ENCODE measurements at regions not wholly inside any gene's neighbourhood (a gene's known extent, or its start where the extent isn't known, plus 50 kb on each side); places are given as distances from the start of the nearest gene placed in this dataset.

DNA sequence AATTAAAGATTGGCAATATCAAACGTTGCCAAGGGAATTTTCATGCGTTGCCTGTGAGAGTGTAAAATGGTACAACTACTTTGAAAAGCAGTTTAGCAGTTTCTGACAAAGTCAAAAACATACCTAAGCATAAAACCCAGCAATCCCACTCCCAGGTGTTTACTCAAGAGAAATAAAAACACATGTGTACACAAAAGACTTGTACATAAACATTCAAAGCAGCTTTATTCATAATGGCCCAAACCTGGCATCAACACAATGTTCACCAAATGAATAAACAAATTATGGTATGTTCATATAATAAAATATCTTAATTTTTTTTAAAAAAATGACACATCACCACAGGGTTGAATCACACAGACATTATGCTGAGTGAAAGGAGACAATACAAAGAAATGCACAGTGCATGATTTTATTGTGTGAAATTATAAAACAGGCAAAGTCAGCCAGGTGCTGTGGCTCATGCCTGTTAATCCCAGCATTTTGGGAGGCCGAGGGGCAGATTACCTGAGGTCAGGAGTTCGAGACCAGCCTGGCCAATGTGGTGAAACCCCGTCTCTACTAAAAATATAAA lies 240.4 kb upstream of the MARCKS start:
- in situ Hi-C loops (cut with HindIII; ENCODE audit: low sequenced_read_pairs), result no loop called here

DNA sequence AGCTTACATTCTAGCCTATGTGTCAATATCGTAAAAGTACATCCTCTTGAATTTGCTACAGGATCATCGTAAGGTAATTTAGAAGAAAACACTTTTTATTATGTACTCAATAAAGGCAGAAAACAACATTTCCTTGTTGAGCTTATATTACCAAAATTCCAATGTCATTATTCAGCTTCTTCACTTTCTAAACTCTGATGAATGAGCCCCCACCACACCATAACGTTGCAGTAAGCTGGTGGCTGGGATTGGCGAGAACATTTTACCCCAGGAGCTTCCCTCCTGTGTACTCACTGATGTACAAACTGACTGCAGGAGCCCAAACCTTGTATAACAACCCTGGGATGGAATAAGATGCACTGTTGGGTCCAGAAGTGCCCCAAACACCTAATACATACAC lies 238.1 kb upstream of the MARCKS start:
- in situ Hi-C loops (cut with HindIII; ENCODE audit: low sequenced_read_pairs), result no loop called here

DNA sequence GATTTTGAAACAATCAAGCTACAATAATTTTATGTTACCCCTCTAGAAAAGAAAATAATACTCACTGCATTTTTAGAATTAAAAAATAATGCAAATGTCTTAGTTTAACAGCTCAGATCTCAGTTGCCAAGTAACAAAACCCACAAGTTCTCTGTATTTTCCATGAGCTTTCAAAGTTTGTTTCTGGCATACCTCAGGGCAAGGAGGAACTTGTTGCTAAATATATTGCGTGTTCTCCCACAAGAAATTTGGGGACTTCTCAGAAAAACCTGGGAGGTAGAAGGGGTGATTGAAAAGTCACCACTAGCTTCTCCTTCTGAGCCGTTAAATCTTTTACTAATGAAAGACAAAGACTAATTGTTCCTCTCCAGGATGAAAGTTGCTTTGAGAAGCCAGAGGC lies 236.8 kb upstream of the MARCKS start:
- in situ Hi-C loops (cut with HindIII; ENCODE audit: low sequenced_read_pairs), result no loop called here

DNA sequence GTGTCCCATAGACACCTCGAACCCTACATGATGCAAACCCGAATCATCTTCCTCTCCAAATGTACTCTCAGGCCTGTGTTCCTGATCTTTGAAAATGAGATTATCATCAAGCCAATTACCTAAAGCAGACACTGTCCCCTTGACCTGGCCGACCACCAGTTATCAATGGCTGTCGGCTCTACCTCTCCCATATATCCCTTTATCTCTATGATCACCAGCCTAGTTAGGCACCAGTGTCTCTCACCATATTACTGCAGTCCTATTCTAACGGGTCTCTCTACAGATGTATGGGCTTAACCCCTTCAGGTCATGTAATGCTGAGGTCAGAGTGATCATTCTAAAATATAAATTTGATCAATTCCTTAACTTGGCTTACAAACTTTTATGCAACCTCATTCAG lies 234.9 kb upstream of the MARCKS start:
- in situ Hi-C loops (cut with HindIII; ENCODE audit: low sequenced_read_pairs), result no loop called here

DNA sequence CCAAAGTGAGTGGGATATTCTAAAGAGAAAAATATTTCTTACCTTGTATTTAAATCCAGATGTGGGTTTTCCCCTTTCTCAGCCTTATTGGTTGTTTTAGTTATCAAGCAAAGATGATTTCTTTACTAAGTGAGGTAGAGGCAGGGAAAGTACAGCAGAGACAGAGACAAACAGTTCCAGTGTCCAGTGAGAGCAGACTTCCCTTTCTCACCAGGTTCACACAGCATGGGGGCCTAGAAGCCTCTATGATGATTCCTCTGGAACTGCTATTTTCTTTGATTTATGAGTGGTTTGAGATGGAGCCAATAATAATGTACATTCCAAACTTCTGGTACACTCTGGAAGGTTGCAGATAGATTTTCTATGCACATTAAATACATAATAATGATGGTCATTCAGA lies 234.0 kb upstream of the MARCKS start:
- in situ Hi-C loops (cut with HindIII; ENCODE audit: low sequenced_read_pairs), result no loop called here

DNA sequence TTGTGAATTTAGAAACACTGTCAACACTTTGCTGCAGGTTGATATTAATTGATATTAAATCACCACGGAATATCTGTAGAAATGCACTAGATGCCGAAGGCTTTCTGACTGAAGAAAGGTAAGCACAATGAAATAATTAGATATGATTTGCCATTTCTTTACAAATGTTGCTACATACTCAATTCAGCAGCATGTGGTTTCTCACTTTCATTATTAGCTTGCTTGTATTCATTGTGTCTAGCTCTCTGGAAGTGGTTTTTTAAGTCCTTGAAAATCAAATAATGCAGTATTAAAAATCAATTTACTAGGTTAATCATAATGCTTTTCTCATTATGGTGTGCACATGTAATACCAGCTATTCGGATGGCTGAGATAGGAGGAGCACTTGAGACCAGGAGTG lies 231.3 kb upstream of the MARCKS start:
- in situ Hi-C loops (cut with HindIII; ENCODE audit: low sequenced_read_pairs), result no loop called here

DNA sequence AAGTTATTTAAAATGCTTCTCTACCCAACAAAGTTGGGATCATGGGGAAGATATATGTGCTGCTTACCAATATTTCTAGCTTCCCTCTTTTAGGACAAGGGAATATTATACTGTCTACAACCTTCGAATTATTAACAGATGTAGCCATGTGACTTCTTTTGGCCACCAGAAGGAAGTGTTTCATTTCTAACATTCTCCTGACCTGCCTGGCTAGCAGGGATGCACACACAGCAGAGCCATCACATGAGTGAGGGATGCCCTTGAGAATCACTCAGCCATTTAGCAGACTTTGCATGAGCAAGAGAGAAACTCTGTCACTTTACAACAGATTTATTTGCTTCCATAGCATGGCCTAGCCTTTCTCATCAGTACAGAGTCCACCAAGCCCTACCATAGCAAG lies 230.7 kb upstream of the MARCKS start:
- in situ Hi-C loops (cut with HindIII; ENCODE audit: low sequenced_read_pairs), result no loop called here

DNA sequence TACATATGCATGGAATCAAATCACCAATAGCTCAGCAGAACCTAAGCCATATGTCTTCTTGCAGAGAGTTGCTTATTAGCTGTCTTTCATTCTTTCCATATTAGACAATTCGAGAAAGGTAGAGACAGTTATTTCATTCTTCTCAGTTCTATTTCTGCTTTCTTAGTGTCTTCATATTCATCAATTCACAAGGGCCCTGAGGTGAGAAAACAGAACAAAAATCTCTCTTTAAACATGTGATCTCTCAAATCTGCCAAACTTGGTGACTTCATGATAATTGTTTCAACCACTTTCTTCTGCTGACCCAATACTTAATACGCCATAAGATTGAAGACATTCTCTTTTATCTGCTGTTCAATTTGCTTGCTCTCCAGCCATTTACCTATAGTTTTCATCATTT lies 229.7 kb upstream of the MARCKS start:
- in situ Hi-C loops (cut with HindIII; ENCODE audit: low sequenced_read_pairs), result no loop called here

DNA sequence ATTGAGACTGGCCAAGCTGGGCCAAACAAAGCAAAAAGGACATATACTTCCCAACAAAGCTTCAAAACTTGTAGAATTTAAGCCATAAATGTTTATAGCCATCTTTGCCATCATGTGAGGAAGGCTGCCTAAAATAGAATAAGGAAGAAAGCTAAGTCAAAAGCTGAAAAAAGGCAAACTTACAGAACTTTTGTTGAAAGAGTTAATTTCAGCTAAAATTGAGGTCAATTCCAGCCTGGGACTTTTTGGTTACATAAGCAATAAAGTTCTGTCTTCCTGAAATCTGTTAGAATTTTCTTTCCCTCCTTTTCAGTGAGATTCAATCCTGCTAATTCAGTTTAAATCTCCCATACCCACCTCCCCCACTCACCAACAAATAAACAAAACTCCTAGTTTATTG lies 227.9 kb upstream of the MARCKS start:
- in situ Hi-C loops (cut with HindIII; ENCODE audit: low sequenced_read_pairs), result no loop called here

DNA sequence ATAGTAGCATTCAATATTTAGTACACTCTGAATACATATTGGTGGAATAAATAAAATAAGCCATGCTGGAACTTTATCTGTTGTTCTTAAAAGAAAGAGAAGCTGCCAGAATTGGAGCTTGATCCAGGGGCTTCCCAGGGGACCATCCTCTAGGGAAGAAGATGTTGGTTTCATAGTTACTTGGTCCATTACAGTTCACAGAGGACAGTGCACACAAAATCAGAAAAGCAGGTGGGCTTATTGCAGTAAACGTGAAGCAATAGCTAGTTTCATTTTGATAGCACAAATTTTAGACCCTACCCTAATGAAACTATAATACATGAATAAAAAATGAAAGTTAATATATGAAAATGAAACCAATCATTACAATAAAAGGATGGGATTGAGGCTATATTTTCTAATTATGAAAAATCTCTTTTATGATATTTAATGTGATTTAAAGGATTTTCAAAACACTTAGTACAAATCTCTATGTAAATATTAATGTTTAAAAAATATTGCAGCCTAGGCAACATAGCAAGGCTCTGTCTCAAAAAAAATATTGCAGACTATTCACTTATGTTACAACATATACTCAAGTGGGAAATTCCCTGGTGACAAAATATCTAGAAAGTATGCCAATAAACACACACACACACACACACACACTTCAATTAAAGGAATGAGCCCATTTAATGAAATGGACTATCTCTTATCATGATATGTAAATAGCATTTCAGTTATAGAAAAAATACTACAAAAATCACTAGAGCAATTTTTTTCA lies 227.0 kb upstream of the MARCKS start:
- in situ Hi-C loops (cut with HindIII; ENCODE audit: low sequenced_read_pairs), result no loop called here

DNA sequence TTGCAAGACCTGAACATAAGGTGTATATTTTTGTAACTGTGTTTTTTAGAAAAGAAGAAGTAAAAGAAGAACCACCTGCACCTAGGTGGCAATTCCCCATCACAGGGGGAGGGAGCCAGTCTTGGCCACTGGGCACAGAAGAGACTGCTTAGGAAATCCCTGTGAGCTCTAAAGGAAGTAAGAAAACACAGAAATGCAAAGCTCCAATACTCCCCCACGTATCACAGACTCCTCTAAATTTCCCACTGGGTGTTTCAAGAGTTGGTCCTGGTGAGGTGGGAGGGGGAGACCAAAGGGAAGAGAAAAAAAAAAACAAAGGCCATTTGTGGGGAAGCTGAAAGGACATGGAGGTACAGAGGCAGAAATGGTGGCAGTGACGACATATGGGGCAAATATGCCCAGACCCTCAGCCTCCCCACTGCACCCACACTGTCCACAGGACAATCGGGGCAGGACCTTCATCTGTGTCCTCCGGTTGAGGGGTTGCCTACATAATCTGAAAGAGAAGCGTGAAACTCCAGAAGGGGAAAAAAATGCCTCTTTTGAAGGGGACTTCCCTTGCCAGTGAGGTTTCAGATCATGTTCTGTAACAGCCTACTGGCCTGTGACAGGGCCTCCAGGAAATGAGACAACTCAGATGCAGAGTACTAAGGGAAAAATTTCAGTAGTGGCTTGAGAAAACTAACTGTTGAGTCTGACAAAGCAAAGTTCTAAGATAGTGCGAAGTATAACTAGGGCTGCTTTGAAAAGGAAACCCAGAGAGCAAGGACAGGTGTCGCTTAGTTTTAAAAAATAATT lies 226.2 kb upstream of the MARCKS start:
- in situ Hi-C loops (cut with HindIII; ENCODE audit: low sequenced_read_pairs), result no loop called here

DNA sequence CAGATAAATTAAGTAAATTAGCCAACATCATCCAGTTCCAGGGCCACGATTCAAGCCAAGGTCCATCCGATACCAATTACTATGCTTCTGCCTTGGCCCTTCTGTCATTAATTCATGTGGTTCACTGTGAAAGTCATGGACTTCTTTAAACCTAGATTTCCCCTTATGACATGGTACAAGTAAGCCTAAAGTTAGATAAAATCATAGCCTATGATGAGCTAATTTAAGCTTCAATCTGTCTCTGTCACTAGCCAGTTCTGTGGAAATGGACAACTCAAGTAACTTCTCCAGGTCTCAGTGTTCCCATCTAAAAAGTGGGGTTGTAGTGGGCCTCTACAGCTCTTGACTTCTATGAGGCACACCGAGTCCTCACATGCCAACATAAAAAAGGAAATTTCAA lies 225.5 kb upstream of the MARCKS start:
- in situ Hi-C loops (cut with HindIII; ENCODE audit: low sequenced_read_pairs), result no loop called here

DNA sequence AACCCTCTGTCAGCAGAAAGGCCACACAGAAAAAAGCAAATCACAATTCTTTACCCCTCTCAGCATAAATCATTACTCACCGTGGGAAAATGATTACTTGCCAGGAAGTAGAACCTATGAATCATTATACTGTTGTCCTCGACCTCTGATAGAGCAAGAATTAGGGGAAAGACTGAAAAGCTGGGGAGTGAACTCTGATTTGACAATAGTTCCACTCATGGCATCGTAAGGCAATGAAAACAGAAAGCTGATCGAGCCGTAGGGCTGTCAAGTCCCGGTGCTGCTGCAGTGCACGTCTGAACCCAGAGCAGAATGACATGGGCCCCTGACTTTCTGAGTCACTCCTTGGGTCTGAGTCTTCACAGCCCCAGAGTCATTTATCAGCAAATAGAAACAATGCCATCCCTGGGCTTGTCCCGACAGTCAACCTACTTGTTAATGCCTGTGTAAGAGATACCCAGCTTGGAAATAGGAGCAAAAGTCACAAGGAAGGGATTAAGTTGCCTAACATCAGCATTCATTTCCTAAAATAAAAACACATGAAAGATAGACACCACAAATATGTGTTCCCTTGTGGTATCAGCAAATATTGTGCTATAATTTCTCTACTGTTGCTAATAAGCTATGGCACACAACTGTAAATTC lies 224.8 kb upstream of the MARCKS start:
- in situ Hi-C loops (cut with HindIII; ENCODE audit: low sequenced_read_pairs), result no loop called here

DNA sequence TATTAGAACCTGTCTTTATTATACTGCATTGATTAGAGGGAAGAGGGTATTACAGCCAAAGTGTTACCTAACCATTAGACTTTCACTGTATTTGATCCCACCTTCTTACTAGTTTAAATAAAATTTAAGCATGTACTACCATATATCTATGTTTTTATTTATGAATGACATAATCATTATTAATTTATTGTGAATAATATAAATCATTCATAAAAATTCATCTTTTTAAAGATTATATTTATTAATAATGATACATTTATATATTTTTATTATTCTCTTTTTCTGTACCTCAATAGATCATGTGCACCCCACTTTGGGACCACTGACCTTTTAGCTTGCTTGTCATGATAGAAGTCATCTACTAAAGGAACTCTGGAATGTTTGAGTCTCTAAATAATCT lies 223.5 kb upstream of the MARCKS start:
- in situ Hi-C loops (cut with HindIII; ENCODE audit: low sequenced_read_pairs), result no loop called here

DNA sequence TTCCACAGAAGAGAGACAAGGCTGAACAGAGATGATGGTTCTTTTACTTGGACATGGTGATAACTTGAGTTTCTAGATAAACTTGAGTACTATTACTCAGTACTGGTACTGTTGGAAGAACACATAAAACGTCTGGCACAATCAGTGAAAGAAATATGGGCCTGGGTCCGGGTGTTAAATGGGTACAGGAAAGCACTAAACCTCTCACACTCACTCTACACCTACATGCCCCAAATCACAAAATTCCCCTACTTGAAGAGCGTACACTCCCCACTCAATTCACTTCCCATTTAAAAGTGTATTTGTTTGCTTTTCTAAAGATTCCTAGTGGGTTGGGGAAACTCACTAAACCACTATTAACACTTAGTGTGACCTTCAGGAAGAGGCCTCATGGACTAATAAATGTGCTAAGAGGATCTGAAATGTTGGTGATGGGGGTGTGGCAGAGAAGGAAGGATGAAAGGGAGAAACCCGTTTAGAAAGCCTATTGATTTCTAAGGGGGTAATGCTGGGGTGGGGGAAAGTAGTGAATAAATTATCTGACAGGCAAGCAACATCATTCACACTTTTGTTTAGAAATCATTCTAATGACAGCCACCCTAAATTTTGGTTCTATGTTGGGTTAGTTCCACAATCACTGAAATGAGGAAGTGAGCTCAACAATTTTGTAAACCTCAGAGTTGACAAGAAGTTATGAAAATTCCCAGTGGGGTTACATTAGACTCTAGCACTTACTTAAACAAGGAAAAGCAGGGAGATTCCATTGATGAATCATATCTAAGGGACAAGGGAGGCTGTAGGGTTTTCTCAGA lies 222.6 kb upstream of the MARCKS start:
- in situ Hi-C loops (cut with HindIII; ENCODE audit: low sequenced_read_pairs), result no loop called here

DNA sequence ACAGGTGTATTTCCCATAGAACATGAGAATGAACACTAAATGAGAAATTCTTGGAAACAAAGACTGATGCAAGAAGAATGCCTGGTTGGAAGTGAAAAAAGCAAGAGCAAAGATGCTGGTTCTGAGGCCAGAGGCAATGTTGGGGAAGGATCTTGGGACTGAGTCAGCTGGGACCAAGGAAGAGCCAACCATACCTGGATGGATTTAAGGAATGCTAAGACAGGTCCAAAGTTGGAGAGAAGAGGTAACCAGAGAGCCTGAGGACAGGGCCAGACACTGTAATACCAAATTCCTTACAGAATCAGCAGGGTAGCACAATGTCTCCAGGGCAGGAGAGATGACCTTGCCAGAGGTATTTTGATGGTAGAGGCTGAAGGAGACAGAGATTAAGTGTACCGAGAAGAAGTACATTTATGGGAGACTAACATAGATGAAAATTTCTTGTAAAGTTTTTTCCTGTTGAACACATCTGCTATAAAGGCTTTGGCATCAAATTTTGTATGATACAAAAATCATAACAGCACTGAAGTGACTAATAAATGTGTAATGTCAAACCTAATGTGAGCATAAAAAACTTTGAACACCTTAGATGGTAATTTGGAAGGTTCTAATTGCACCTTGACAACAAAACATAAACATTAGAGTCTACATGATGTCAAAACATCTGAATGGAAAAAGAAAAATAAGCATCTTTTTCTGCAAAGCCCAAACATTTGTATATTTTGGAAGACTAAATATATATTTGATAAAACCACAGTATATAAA lies 221.7 kb upstream of the MARCKS start:
- in situ Hi-C loops (cut with HindIII; ENCODE audit: low sequenced_read_pairs), result no loop called here

DNA sequence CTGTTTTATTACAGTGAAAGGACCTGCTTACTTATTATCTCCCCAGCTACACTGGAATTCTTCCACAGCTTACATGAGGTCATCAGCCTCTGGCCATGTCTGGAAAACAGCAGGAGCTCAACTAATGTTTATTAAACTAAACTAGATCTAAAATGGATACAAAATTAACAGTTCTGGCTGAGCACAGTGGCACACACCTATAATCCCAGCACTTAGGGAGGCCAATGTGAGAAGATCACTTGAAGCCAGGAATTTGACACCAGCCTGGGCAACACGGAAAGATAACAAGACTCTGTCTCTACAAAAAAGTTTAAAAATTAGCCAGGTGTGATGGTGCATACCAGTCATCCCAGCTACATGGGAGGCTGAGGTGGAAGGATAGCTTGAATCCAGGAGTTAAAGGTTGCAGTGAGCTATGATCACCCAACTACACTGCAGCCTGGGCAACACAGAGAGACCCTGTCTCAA lies 220.8 kb upstream of the MARCKS start:
- in situ Hi-C loops (cut with HindIII; ENCODE audit: low sequenced_read_pairs), result no loop called here

DNA sequence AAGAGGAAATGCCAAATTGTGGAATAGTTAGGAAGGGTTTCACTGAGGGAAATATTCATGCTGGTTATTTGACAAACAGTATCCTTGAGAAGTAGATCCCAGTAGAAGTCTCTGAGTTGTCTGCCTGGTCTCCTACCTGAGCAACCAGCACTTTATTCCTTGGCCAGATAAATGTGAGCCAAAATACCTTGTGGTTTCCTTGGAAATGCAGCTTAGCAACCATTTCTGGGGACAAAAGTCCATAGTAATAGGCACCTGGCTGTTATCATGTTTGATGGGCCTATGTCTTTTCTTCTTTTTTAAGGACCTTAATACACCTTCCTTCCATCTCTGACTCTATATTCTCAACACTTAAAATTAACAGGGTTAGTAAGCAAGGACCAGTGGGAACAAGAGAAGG lies 217.1 kb upstream of the MARCKS start:
- in situ Hi-C loops (cut with HindIII; ENCODE audit: low sequenced_read_pairs), result no loop called here

DNA sequence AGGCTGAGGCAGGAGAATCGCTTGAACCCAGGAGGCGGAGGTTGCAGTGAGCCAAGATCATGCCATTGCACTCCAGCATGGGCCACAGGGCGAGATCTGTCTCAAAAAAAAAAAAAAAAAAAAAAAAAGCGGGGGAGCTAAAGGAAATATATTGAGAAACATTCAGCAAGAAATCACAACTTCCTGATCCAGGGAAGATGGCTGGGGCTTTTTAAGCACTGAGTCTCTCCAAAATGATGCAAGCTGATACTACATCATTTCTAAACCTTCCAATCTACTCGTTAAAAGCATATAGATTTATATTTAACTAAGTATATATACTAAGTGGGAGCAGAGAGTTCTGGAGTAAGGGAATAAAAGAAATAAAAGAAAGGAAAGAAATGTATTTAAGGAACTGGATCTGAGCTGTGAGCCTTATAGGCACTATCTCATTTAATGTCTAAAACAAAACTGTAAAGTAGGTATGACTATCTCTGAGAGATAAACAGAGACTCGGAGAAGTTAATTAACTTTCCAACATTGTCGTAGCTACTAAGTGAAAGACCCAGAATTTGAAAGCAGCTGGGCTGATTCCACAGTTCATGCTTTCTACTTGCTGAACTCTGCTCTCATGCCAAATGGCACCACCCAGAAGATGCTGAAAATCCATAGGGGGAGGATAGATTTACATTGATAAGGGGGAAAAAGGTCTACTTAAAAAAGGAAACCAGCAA lies 215.0 kb upstream of the MARCKS start:
- in situ Hi-C loops (cut with HindIII; ENCODE audit: low sequenced_read_pairs), result no loop called here
